GM12878 (cell line): ENCODE measurements at regions not wholly inside any gene's neighbourhood (a gene's known extent, or its start where the extent isn't known, plus 50 kb on each side); places are given as distances from the start of the nearest gene placed in this dataset.
"Not testable (repeated sequence)": the region's sequence is repeated elsewhere in the genome, so short reads cannot be mapped to it uniquely, and the experiment has no call there.

ENCODE experiments used
- ATAC-seq: fragments of 200-7000 bp; cut with Tn5 transposase; 3 replicates; pipeline ENCODE4 v1.9.1; 2020; ENCODE audit warnings: mild to moderate bottlenecking, moderate library complexity
- BruUV-seq: library from RNA; stranded (reverse); fragments of 400-500 nt; replicated peaks from 2 replicates; lab custom pipeline; 2021; lab: Mats Ljungman, UMichigan
- CTCF ChIA-PET: fragments of 300-600 bp; sonication (Branson Sonifier 250); formaldehyde crosslinking; extraction: SDS; loops from one replicate; lab custom pipeline; 2021; ENCODE audit warnings: inconsistent platforms; lab: Yijun Ruan, JAX
- POLR2A ChIA-PET: fragments of 350-600 bp; formaldehyde crosslinking; extraction: SDS; loops from one replicate; lab custom pipeline; 2021; ENCODE audit warnings: inconsistent platforms; lab: Charles Lee
- RAD21 ChIA-PET: fragments of 300-600 bp; sonication (Branson Sonifier 250); formaldehyde crosslinking; loops from one replicate; lab custom pipeline; 2023; ENCODE audit warnings: antibody characterized with exemption; ENCODE audit not compliant: unreplicated experiment; lab: Charles Lee
- SMC1A ChIA-PET: fragments of 300-600 bp; sonication (Branson Sonifier 250); formaldehyde crosslinking; loops from one replicate; lab custom pipeline; 2023; ENCODE audit not compliant: unreplicated experiment, uncharacterized antibody; lab: Charles Lee
- DNase-seq: peaks from one replicate; pipeline ENCODE4 v3.0.0-alpha.2; 2011; ENCODE audit warnings: low read depth, low spot score
- FAIRE-seq: peaks from 3 replicates; lab custom pipeline; 2011; peaks lifted over from hg19 to GRCh38; lab: Jason Lieb, UNC
- H2AFZ ChIP-seq: 2 replicates; pipeline ENCODE4 v1.6.0; 2011; ENCODE audit warnings: low read depth, low read length, control low read depth; ENCODE audit not compliant: control insufficient read depth
- H3K27ac ChIP-seq: 2 replicates; pipeline ENCODE4 v1.5.1; 2011; ENCODE audit warnings: control low read depth; ENCODE audit not compliant: control insufficient read depth, insufficient read depth
- H3K27me3 ChIP-seq, 2 experiments: replicated peaks in 1 of 2; 2 replicates each; pipeline versions ENCODE4 v1.6.0 to v1.6.1; 2011; ENCODE audit warnings: low read length in 1 of 2; ENCODE audit not compliant: control insufficient read depth in 2 of 2, insufficient read depth in 2 of 2
- H3K36me3 ChIP-seq, 2 experiments: 2 replicates each; pipeline ENCODE4 v1.5.1; 2011; ENCODE audit warnings: low read length in 1 of 2; ENCODE audit not compliant: control insufficient read depth in 2 of 2, insufficient read depth in 2 of 2
- H3K4me1 ChIP-seq: 2 replicates; pipeline ENCODE4 v1.6.1; 2011; ENCODE audit warnings: mild to moderate bottlenecking, low read length, moderate library complexity, mixed read lengths; ENCODE audit not compliant: control insufficient read depth, insufficient read depth
- H3K4me2 ChIP-seq: 2 replicates; pipeline ENCODE4 v1.6.0; 2011; ENCODE audit warnings: control low read depth; ENCODE audit not compliant: control insufficient read depth, insufficient read depth
- H3K4me3 ChIP-seq: fragments of 200-600 bp; sonication (generic); 2 replicates; pipeline ENCODE4 v1.5.1; 2016
- H3K79me2 ChIP-seq: 2 replicates; pipeline ENCODE4 v1.6.0; 2011; ENCODE audit warnings: low read length; ENCODE audit not compliant: control insufficient read depth, insufficient read depth
- H3K9ac ChIP-seq: 2 replicates; pipeline ENCODE4 v1.8.0; 2011; ENCODE audit warnings: low read length, control low read depth, mixed read lengths; ENCODE audit not compliant: control insufficient read depth, insufficient read depth
- H3K9me3 ChIP-seq: replicated peaks from 3 replicates; pipeline ENCODE4 v1.5.1; 2011; ENCODE audit warnings: mild to moderate bottlenecking, low read length; ENCODE audit not compliant: control insufficient read depth, insufficient read depth
- H4K20me1 ChIP-seq: 2 replicates; pipeline ENCODE4 v1.6.0; 2011; ENCODE audit not compliant: control insufficient read depth, insufficient read depth
- CUX1 ChIP-seq: IDR thresholded peaks from 2 replicates; pipeline ENCODE4 v1.6.1; 2012; ENCODE audit warnings: improper control_type of control experiment, low read depth, low read length; ENCODE audit not compliant: insufficient replicate concordance
- LARP7 ChIP-seq: fragments of 450-650 bp; IDR thresholded peaks from 2 replicates; pipeline ENCODE4 v1.6.1; 2017; ENCODE audit warnings: mild to moderate bottlenecking
- MTA2 ChIP-seq: fragments of 450-650 bp; IDR thresholded peaks from 2 replicates; pipeline ENCODE4 v1.6.1; 2016; ENCODE audit warnings: low read depth, mild to moderate bottlenecking, moderate library complexity
- NBN ChIP-seq: fragments of 450-650 bp; IDR thresholded peaks from 2 replicates; pipeline ENCODE4 v1.6.1; 2016
- NR2C2 ChIP-seq: IDR thresholded peaks from 2 replicates; pipeline ENCODE4 v1.6.1; 2011; ENCODE audit warnings: borderline replicate concordance, low read depth; ENCODE audit not compliant: control insufficient read depth, insufficient read length
- POU2F2 ChIP-seq: IDR thresholded peaks from 3 replicates; pipeline ENCODE4 v1.6.1; 2011; ENCODE audit warnings: low read depth, mild to moderate bottlenecking, low read length, borderline replicate concordance
- STAT1 ChIP-seq: fragments of 450-650 bp; conservative IDR thresholded peaks from 2 replicates; pipeline ENCODE4 v1.6.1; 2014; ENCODE audit warnings: antibody characterized with exemption, mild to moderate bottlenecking
- YBX1 ChIP-seq: fragments of 450-650 bp; IDR thresholded peaks from 2 replicates; pipeline ENCODE4 v1.6.1; 2016; ENCODE audit warnings: antibody characterized with exemption
- WGBS: methylation state at CpG from one replicate; pipeline ENCODE4 v1.1.6; 2016; ENCODE audit warnings: low lambda C conversion rate; ENCODE audit not compliant: insufficient replicate concordance, insufficient coverage; ENCODE audit errors: missing lambda C conversion rate; 5-methylcytosine and 5-hydroxymethylcytosine counted together
- in situ Hi-C: fragments of 300-500 bp; cut with MboI; formaldehyde crosslinking; loops from 9 replicates; pipeline ENCODE4 v1.14.3; 2018; ENCODE audit warnings: mixed read lengths
- intact Hi-C: fragments of 100-400 bp; cut with micrococcal nuclease; formaldehyde crosslinking; loops from one replicate; pipeline ENCODE4 v1.14.2; 2022; ENCODE audit not compliant: unreplicated experiment
- TF ChIP-seq, protein P1 (sequence below): fragments of 450-650 bp; formaldehyde crosslinking; IDR thresholded peaks from 2 replicates; pipeline ENCODE4 v1.5.0; 2022; ENCODE audit warnings: mild to moderate bottlenecking, missing genetic modification characterization

- TF ChIP-seq, protein P1, sequence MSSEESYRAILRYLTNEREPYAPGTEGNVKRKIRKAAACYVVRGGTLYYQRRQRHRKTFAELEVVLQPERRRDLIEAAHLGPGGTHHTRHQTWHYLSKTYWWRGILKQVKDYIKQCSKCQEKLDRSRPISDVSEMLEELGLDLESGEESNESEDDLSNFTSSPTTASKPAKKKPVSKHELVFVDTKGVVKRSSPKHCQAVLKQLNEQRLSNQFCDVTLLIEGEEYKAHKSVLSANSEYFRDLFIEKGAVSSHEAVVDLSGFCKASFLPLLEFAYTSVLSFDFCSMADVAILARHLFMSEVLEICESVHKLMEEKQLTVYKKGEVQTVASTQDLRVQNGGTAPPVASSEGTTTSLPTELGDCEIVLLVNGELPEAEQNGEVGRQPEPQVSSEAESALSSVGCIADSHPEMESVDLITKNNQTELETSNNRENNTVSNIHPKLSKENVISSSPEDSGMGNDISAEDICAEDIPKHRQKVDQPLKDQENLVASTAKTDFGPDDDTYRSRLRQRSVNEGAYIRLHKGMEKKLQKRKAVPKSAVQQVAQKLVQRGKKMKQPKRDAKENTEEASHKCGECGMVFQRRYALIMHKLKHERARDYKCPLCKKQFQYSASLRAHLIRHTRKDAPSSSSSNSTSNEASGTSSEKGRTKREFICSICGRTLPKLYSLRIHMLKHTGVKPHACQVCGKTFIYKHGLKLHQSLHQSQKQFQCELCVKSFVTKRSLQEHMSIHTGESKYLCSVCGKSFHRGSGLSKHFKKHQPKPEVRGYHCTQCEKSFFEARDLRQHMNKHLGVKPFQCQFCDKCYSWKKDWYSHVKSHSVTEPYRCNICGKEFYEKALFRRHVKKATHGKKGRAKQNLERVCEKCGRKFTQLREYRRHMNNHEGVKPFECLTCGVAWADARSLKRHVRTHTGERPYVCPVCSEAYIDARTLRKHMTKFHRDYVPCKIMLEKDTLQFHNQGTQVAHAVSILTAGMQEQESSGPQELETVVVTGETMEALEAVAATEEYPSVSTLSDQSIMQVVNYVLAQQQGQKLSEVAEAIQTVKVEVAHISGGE, result no peak
- TF ChIP-seq YBX1 (no peak), STAT1 (no peak), CUX1 (no peak), NBN (no peak), NR2C2 (no peak), MTA2 (no peak), POU2F2 (no peak), LARP7 (no peak)
- TF ChIP-seq, all 136 proteins: peak for 0
Observed at GRCh38 chr2:94763318-94763717, 107.9 kb upstream of the TEKT4 start (continued).

- H3K9ac ChIP-seq, H2AFZ ChIP-seq, H3K27ac ChIP-seq, DNase-seq, H3K27me3 ChIP-seq, ATAC-seq, BruUV-seq, in situ Hi-C loops, CTCF ChIA-PET, FAIRE-seq, H3K9me3 ChIP-seq, H3K4me2 ChIP-seq, SMC1A ChIA-PET, H3K4me3 ChIP-seq, intact Hi-C loops, H3K79me2 ChIP-seq, POLR2A ChIA-PET, RAD21 ChIA-PET, H3K4me1 ChIP-seq, H4K20me1 ChIP-seq, H3K36me3 ChIP-seq: not testable (repeated sequence)
- 33% methylated on average over 3 of the region's 3 CpGs for WGBS
Observed at GRCh38 chr2:94764331-94764730, 106.9 kb upstream of the TEKT4 start.
